HFF-Myc (cell line): ENCODE measurements at regions not wholly inside any gene's neighbourhood (a gene's known extent, or its start where the extent isn't known, plus 50 kb on each side); places are given as distances from the start of the nearest gene placed in this dataset.

Source experiments
- DNase-seq: peaks from one replicate; pipeline ENCODE4 v3.0.0-alpha.2; 2011; ENCODE audit warnings: low read depth; ENCODE audit errors: extremely low read depth
- H3K4me3 ChIP-seq: replicated peaks from 2 replicates; pipeline ENCODE4 v1.5.1; 2011; ENCODE audit warnings: low read depth, mild to moderate bottlenecking, control low read depth, low read length
- TF ChIP-seq, protein P1 (sequence below): IDR thresholded peaks from 2 replicates; pipeline ENCODE4 v1.5.1; 2012; ENCODE audit warnings: mild to moderate bottlenecking, low read depth, low read length, control low read depth; ENCODE audit errors: missing control alignments

DNA sequence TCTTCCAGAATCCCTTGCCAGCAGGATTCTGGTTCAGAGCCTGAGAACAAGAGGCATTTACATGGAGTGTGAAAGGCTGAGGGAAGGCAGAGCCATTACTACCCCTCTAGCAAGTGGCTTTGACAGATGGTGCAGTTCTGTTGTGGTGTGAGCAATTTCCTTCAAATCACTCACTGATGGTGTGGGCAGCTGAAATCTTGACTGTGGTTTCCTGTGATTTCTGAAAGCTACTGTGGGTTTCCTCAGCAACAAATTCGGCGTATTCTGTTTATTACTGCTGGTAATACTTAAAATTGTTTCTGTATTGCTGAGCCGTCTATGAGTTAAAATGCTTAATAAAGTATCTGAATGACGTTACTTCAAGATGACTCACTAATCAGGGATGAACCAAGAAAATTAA, 181.5 kb upstream of the TCF21 start:
- TF ChIP-seq, protein P1, sequence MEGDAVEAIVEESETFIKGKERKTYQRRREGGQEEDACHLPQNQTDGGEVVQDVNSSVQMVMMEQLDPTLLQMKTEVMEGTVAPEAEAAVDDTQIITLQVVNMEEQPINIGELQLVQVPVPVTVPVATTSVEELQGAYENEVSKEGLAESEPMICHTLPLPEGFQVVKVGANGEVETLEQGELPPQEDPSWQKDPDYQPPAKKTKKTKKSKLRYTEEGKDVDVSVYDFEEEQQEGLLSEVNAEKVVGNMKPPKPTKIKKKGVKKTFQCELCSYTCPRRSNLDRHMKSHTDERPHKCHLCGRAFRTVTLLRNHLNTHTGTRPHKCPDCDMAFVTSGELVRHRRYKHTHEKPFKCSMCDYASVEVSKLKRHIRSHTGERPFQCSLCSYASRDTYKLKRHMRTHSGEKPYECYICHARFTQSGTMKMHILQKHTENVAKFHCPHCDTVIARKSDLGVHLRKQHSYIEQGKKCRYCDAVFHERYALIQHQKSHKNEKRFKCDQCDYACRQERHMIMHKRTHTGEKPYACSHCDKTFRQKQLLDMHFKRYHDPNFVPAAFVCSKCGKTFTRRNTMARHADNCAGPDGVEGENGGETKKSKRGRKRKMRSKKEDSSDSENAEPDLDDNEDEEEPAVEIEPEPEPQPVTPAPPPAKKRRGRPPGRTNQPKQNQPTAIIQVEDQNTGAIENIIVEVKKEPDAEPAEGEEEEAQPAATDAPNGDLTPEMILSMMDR: no peak
- H3K4me3 ChIP-seq: no peak overlapping the region
- peak; percentile 84 for DNase-seq

DNA sequence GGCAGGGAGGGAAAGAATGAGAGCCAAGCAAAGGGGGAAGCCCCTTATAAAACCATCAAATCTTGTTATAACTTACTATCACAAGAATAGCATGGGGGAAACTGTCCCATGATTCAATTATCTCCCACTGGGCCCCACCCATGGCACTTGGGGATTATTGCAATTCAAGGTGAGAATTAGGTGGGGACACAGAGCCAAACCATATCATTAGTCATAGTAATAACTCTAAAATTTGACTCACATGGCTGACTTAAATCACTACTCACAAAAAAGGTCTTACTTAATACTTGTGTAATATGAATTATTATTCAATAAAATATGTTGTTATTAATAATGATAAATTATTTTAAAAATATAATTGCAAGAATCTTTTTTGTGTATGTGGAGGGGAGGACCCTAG, 178.1 kb upstream of the TCF21 start:
- DNase-seq: no peak
- TF ChIP-seq, protein P1: no peak
- no peak overlapping the region for H3K4me3 ChIP-seq

DNA sequence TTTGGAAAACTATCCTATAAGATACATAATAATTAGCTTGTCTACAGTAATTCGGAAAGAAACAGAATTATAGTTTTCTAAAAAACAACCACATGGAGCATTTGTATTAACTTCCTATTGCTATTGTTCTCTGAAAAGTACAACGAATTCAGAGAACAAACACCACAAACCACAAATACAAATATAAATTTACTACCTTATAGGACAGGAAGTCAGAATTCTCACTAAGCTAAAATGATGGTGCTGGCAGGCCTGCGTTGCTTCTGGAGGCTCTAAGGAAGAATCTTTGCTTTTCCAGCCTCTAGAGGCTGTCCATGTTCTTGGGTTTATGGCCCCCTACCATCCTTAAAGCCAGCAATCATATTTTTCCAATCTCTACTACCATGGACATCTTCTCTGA, 173.6 kb upstream of the TCF21 start:
- TF ChIP-seq, protein P1: no peak
- DNase-seq: no peak
- H3K4me3 ChIP-seq: no peak overlapping the region

DNA sequence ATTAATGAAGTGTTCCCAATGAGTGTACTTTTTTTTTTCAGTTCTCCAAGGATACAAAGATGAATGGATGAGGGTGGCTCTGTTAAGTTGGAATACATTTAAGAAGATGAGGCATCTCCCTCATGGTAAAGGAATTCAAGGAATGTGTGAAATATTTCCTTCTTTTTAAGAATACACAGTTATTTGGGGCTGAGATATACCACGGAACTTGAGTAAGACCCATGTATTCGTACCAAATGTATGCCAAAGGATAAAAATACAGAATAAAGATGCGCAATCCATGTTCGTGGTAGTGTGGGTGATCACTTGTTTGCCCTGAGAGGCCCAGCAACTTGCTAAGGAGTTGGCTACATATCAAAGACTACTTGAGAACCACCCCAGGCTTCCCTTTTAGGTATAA, 164.2 kb upstream of the TCF21 start:
- H3K4me3 ChIP-seq: no peak overlapping the region
- TF ChIP-seq, protein P1: no peak
- no peak for DNase-seq

DNA sequence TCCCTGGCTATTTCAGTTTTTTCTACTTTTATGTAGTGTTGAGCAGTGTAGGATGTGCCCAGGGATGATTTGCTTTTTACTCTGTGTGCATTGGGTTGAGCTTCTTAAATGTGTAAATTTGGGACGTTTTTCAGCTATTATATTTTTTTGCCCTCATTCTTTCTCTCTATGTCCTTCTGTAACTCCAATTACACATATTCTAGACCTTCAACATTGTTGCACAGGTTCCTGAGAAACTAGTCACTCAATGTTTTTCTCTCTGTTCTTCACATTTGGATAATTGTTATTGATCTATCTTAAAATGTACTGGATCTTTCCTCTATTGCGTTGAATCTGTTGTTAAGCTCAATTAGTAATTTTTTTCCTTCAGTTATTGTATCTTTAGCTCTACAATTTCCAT, 162.7 kb upstream of the TCF21 start:
- H3K4me3 ChIP-seq: no peak overlapping the region
- DNase-seq: no peak
- TF ChIP-seq, protein P1: no peak

DNA sequence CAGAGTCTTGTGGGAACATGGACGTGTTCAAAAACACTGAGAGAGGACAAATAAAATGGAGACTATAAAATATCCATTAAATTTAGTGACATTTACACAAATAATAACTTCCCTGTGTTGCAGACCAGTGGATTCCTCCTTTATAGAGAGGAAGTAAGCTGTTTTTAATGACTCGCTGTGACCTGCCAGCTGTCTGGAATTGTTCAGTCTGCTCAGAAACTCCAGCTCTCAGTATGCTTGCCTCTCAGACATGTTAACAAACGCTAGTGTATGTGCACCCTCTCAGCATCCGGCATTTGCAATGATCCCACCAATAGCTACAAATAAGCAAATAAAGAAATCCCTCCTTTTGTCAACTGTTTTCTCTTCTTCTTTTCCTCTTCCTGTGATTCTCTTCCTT, 158.0 kb upstream of the TCF21 start:
- no peak overlapping the region for H3K4me3 ChIP-seq
- TF ChIP-seq, protein P1: no peak
- DNase-seq: no peak

DNA sequence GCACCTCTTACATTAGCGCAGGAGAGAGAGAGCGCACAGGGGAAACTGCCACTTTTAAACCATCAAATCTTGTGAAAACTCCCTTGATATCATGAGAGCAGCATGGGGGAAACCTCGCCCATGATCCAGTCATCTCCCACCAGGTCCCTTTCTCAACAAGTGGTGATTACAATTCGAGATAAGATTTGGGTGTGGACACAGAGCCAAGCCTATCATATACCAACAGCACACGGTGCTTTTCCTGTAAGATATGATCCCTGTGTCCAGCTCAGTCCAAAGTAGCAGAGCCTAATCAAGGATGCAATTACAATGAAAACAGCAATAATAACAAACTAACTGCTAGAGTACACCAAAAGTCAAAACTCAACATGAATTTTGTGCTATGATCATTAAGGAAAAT, 148.7 kb upstream of the TCF21 start:
- no peak overlapping the region for H3K4me3 ChIP-seq
- DNase-seq: no peak
- TF ChIP-seq, protein P1: no peak
